Neutrophil (primary cell): ENCODE measurements at regions not wholly inside any gene's neighbourhood (a gene's known extent, or its start where the extent isn't known, plus 50 kb on each side); places are given as distances from the start of the nearest gene placed in this dataset.
A peak's percentile ranks its signal among the peaks of the same experiment; 100 is the strongest.

Experiments used
- H3K27ac ChIP-seq: fragments of 200-600 bp; sonication (generic); 2 replicates; pipeline ENCODE4 v1.5.1; 2016; ENCODE audit warnings: mild to moderate bottlenecking, moderate library complexity
- H3K27me3 ChIP-seq: fragments of 200-600 bp; sonication (generic); 2 replicates; pipeline ENCODE4 v1.6.0; 2016; ENCODE audit warnings: mild to moderate bottlenecking
- H3K36me3 ChIP-seq: fragments of 200-600 bp; sonication (generic); 2 replicates; pipeline ENCODE4 v1.5.1; 2017
- H3K4me1 ChIP-seq, 2 experiments: fragments of 200-600 bp in 1 of 2; sonication (generic) in 1 of 2; 1 replicate in 1 of 2; 2 replicates in 1 of 2; pipeline versions ENCODE4 v1.5.1 to v1.6.1; 2013 to 2016; ENCODE audit warnings: low read depth in 1 of 2, low read length in 1 of 2, mild to moderate bottlenecking in 1 of 2, moderate library complexity in 1 of 2; ENCODE audit not compliant: control insufficient read depth in 1 of 2, insufficient read depth in 1 of 2
- H3K4me3 ChIP-seq, 2 experiments: fragments of 200-600 bp in 1 of 2; sonication (generic) in 1 of 2; 1 replicate in 1 of 2; 2 replicates in 1 of 2; pipeline ENCODE4 v1.5.1; 2013 to 2016; ENCODE audit warnings: low read depth in 1 of 2, low read length in 1 of 2, mild to moderate bottlenecking in 1 of 2, moderate library complexity in 1 of 2
- H3K9me3 ChIP-seq: fragments of 200-600 bp; sonication (generic); 2 replicates; pipeline ENCODE4 v1.5.1; 2016
- TF ChIP-seq, protein P1 (sequence below): fragments of 200-600 bp; sonication (generic); IDR thresholded peaks from 2 replicates; pipeline ENCODE4 v1.5.1; 2016; ENCODE audit warnings: antibody characterized with exemption

DNA sequence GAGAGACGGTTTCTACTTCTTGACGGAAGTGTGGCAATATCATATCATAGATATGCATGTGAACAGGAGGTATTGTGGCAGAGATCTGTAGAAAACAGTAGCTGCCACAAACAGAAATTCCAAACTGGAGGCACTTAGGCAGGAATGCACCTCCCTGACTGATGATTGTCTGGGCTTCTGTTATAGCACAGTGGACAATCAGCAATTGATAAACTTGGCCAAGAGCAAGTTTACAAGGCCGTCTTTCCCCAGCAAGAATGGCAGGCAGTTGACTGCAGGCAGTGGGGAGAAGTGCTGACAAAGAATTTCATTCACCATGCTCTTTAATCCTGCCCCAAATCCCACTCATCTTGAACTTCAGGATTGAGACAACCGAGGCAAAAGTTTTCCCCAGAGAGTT lies 114.4 kb upstream of the STOX2 start:
- TF ChIP-seq, protein P1, sequence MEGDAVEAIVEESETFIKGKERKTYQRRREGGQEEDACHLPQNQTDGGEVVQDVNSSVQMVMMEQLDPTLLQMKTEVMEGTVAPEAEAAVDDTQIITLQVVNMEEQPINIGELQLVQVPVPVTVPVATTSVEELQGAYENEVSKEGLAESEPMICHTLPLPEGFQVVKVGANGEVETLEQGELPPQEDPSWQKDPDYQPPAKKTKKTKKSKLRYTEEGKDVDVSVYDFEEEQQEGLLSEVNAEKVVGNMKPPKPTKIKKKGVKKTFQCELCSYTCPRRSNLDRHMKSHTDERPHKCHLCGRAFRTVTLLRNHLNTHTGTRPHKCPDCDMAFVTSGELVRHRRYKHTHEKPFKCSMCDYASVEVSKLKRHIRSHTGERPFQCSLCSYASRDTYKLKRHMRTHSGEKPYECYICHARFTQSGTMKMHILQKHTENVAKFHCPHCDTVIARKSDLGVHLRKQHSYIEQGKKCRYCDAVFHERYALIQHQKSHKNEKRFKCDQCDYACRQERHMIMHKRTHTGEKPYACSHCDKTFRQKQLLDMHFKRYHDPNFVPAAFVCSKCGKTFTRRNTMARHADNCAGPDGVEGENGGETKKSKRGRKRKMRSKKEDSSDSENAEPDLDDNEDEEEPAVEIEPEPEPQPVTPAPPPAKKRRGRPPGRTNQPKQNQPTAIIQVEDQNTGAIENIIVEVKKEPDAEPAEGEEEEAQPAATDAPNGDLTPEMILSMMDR = no peak
- Histone ChIP-seq H3K36me3 (no peaks in the 10 kb centered on the region), H3K27ac (no peak overlapping the region), H3K4me3 (no peak overlapping the region), H3K9me3 (no peaks in the 10 kb centered on the region), H3K27me3 (no peaks in the 10 kb centered on the region), H3K4me1 (peaks cover 3 to 15% of the 10 kb centered on the region in 2 experiments)

DNA sequence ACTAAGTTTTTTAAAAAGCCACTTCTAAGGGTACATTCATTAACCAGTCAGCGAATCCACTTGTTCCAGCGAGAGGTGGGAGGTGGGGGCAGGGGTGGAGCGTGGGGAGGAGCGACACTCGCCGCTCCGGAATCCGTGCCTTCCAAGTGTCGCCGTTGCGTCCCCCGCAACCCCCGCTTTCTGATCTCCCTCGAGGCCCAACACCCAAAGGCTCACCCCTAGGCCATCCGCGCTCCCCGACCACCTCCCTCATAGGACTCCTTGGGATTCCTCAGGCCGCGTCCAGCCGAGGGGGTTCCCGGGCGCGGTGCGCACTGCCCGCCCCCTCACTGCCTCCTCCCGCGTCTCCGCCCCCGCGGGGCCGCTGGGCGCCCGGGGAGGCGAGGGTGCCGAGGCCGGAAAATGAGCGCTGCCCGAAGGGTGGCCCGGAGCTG lies 108.1 kb upstream of the STOX2 start:
- TF ChIP-seq, protein P1 = no peak
- Histone ChIP-seq H3K27ac (peak overlapping the region; percentile 48), H3K36me3 (no peaks in the 10 kb centered on the region), H3K27me3 (peaks cover 7% of the 10 kb centered on the region), H3K4me3 (peak overlapping the region; percentile 62 to 72), H3K9me3 (no peaks in the 10 kb centered on the region), H3K4me1 (peaks cover 13 to 27% of the 10 kb centered on the region in 2 experiments)

- peak overlapping the region; percentile 62 to 72 for H3K4me3 ChIP-seq
- TF ChIP-seq, protein P1 = no peak
- H3K9me3 ChIP-seq = no peaks in the 10 kb centered on the region
- H3K27ac ChIP-seq = peak overlapping the region; percentile 48
- H3K27me3 ChIP-seq = peaks cover 7% of the 10 kb centered on the region
- no peaks in the 10 kb centered on the region for H3K36me3 ChIP-seq
- peaks cover 13 to 27% of the 10 kb centered on the region in 2 experiments for H3K4me1 ChIP-seq
These were observed 107.4 kb upstream of the STOX2 start for GRCh38 chr4:183797445-183798300.

DNA sequence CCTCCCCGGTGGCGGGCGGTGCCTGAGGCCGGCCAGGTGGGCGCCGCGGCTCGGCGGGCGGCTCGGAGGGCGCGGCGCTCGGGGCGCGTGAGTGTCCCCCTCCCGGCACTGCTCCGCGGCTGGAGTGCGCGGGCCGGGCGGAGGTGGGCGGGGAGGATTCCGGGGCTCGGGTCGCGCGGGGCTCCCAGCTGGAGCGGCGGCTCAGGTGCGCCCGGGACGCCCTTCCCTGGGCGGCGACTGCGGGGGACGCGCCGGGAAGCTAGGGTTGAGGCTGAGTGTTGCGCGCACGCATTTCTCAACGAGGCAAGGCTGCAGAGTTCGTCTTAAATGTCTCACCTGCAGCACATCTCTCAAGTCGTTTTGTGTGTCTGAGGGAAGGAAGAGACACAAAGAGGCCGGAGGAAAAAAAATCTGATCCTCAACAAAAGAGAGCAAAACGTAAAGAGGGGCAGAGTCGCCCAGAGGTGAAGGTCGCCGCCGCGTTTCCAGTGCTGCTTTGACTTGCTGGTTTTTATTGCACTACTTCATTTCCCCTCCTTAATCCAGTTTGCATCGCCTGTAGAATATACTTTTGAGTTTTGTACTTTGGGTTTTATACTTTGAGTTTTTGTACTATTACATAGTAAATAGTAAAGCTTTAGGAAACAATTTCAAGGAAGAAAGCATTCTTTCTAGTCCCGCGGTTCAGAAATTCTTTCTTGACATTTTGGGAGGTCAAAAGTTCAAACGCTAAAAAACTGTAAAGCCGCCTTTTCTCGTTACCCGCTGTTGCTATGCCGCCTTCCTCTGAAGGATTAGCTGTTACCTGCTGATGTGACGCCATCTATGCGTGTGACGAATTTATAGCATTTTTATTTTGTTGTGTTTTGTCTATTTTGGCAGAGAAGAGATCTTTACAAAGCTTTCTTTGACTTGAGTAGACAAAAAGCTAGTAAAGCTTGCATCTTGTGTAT lies 106.5 kb upstream of the STOX2 start:
- peaks cover 7% of the 10 kb centered on the region for H3K27me3 ChIP-seq
- H3K4me3 ChIP-seq = peak overlapping the region; percentile 62 to 72
- peak overlapping the region; percentile 48 for H3K27ac ChIP-seq

More for the DNA sequence above, 106.5 kb upstream of the STOX2 start:
- TF ChIP-seq, protein P1 = no peak
- Histone ChIP-seq H3K36me3 (no peaks in the 10 kb centered on the region), H3K9me3 (no peaks in the 10 kb centered on the region), H3K4me1 (peaks cover 13 to 27% of the 10 kb centered on the region in 2 experiments)
